Frontal cortex (tissue), 3 donors: ENCODE measurements at regions not wholly inside any gene's neighbourhood (a gene's known extent, or its start where the extent isn't known, plus 50 kb on each side); places are given as distances from the start of the nearest gene placed in this dataset.
A peak's percentile ranks its signal among the peaks of the same experiment; 100 is the strongest.
"Not testable (repeated sequence)": the region's sequence is repeated elsewhere in the genome, so short reads cannot be mapped to it uniquely, and the experiment has no call there.

Experiments
- DNase-seq, 2 donors: peaks; one replicate each; pipeline ENCODE4 v3.0.0; 2012; ENCODE audit warnings: low spot score in 2 of 2
- FAIRE-seq: peaks from 2 replicates; lab custom pipeline; 2012; peaks lifted over from hg19 to GRCh38; lab: Jason Lieb, UNC
- donor health status: control.
- donor health status: control.
- donor health status: control.

DNA sequence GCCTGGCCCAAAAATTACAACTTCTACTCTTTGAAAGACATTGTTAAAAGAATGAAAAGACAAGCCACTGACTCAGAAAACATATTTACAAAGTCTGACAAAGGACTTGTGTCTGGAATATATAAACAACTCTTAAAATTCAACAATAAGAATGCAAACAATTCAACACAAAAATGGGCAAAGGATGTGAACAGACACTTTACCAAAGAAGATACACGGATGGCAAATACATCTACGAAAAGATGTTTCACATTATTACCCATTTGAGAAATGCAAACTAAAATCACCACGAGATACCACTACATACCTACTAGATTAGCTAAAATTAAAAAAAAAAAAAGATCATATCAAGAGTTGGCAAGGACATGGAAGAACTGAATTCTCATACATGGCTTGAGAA lies 80.8 kb upstream of the METRNL start:
- no peak for FAIRE-seq

DNA sequence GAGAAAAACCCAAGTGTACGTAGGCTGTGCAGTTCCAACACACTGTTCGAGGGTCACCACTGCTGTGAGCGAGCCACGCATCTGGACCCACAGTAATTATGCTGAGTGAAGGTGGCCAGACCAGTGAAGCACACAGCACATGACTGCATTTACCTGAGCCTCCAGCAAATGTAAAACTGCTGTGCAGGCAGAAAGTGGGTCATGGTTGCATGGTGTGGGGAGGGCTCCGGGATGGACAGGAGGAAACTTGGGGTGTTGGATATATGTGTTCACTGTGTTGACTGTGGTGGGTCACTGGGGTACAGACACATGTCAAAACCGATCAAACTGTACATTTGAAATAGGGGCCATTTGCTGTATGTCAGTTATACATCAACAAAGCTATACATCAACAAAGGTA lies 78.7 kb upstream of the METRNL start:
- FAIRE-seq: no peak
- DNase-seq: no peak

More for the DNA sequence above, 80.8 kb upstream of the METRNL start:
- no peak for DNase-seq

DNA sequence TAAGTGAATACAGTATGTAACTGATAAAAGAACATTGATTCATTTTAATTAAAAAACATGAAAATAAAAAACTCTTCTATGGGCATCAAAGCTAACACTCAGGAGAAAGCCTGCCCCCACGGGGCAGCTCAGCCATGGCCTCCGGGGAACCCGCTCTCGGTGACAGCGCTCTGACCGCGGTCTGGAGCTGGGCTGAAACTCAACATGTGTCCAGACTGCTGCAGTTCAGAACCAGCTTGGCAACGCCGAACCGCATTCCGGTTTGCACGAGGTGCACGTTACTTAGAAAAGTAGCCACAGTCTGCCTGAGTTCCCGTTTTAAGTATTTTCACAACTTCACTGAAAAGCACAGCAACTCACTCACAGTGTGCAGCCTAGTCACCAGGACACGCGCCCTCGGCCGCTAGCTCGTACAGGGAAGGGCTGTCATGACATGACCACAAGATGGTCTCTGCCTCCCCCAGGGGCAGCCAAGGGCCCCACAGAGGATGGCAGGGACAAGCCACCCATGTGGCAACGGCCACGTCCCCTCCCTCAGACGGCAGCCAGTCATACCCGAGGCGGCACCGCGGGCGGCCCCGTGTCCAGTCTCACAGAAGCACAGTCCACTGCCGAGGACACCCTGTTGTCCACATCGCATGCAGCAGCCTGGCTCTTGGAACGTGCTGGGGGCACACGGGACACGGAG lies 77.1 kb upstream of the METRNL start:
- FAIRE-seq (no peak), DNase-seq (peak in 1 of 2 donors; percentile 10)

DNA sequence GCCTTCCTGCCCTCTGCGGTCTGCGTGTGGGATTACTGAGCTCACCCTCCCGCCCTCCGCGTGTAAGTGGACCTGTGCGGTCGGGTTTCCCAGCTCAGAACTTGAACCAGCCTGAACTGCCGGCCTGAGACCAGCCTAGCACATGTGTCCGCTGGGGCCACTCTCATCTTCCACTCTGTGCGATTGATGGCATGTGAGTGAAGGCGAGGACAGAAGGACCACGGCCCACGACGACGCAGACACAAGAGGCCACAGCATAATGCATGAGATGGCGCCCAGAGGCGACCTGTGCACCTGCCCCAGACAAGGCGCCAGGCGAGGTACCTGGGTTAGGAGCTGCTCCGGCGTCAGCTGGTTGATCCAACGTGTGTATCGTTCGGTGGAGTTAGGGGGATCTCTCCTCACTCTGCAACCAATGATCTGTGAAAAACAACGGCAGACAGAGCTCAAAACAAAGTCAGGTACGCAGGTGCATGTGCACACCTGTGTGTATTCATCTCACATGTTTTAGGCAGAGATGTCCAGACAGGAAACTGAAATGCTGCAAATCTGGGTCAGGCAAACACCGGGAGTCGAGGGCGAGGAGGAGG lies 74.5 kb upstream of the METRNL start:
- DNase-seq: peak in 1 of 2 donors; percentile 12

DNA sequence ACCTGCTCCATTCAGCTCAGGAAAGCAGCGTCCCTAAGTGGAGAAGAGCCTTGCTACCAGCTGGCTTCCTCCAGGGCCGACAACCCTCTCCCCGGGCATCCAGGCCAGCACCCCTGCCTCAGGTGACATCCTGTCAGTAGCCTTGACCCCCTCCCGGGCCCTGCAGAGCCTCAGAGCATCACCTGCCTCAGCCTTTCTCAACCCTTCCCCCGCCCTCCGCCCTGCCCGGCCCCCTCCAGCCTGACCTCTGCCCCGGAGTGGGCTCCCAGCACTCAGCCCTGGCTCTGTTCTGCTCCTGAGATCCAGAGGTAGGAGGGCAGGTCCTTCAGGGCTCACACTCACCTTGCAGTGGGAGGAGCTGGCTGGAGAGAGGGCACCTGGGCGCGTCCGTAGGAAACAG lies 73.8 kb upstream of the METRNL start:
- no peak for FAIRE-seq

More for the DNA sequence above, 74.5 kb upstream of the METRNL start:
- no peak for FAIRE-seq

DNA sequence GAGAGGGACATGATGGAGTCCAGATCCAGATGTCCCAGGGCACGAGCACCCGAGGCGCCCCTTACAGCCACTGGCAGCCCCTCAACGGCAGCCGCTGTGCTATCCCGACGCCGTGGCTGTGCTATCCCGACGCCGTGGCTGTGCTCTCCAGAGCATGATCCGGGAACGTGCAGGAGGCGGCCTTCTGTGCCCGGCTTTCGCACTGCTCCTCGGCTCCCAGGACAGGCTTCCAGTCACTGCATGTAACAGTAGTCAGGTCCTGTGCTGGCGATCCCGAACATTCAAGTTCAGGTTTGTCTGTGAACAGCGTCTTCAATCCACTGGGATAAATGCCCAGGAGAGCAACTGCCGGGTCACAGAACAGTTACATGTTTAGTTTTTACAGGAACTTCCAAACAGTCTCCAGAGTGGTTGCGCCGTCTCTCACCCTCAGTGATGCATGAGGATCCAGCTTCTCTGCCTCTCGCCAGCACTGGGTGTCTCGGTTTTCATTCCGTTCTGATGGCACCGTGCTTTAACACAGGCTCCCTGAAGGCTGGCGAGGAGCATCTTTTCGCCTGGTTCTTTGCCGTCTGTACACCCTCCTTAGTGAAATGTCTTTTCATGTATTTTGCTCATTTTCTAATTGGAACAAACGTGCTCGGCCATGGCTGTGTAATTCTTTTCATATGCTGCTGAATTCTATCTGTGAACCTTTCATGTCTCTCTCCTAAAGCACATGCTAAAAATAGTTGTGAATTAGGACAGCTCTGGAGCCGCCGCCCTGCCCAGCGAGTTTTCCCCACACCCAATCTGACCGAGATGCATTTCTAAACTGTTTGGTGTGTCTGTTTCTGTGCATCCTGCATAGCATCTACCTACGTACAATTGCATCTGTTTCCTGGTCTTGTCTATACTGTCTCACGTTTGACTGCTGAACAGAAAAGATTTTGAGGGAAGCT lies 72.6 kb upstream of the METRNL start:
- DNase-seq (peak in 1 of 2 donors; percentile 14), FAIRE-seq (no peak)

More for the DNA sequence above, 73.8 kb upstream of the METRNL start:
- no peak for DNase-seq

DNA sequence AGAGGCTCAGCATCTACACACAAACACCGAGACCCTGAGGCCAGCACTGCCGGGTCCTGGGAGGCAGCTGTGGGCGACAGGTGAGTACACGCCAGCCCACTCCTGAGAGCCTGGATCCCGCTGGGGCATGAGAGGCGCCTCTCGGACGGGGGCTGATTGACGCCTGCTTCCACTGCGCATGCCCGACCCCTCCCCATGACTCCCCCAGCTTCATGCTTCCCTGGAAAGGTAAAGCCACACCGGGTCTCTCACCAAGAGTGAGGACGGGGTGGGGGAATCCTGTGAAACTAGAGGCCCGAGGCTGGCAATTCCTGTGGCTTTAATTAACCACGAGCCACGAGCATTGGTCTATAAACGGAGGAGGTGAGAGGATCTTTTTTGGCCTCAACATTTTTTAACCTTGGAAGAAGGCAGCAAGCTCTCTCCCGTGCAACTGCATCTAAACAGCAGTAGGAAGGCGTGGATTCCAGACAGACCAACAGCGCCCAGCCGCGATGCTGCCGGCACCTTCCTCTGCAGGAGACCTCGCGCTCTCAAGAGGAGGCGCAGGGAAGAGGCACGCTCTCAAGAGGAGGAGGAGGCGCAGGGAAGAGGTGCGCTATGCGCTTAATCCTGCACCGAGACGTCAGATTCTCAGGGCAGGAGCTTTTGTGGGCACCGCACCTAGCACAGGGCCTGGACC lies 71.8 kb upstream of the METRNL start:
- no peak for FAIRE-seq
- no peak for DNase-seq

DNA sequence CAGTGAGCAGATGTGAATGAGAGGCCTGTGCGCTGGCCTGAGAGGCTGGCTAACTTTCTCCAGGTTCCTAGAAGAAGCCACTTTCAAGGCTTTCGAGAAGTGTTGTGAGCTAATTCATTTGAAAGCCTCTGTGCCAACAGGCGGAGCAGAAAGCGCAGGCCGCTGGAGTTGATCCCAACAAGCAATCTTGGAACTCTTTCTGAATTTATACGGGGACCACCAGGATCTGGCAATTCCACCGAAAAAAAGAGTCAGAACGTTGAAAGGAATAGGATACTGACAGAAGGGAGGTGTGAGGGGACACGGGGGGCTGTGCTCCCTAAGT lies 71.3 kb upstream of the METRNL start:
- DNase-seq (no peak), FAIRE-seq (no peak)

DNA sequence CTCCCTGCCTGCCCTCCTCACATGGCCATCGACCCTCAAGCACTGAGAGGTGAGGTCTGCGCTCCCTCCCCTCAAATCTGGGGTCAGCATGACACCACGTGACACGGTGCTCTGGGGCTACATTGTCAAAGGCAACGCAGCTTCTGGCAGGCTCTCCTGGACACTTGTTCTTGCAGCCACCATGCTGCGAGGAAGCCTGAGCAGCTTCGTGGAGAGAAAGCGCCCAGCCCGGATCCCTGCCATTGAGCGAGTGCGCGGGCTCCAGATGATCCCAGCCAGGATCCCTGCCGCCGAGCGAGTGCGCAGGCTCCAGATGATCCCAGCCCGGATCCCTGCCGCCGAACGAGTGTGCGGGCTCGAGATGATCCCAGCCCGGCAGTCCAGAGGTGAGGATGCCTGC lies 70.9 kb upstream of the METRNL start:
- DNase-seq (no peak), FAIRE-seq (no peak)

DNA sequence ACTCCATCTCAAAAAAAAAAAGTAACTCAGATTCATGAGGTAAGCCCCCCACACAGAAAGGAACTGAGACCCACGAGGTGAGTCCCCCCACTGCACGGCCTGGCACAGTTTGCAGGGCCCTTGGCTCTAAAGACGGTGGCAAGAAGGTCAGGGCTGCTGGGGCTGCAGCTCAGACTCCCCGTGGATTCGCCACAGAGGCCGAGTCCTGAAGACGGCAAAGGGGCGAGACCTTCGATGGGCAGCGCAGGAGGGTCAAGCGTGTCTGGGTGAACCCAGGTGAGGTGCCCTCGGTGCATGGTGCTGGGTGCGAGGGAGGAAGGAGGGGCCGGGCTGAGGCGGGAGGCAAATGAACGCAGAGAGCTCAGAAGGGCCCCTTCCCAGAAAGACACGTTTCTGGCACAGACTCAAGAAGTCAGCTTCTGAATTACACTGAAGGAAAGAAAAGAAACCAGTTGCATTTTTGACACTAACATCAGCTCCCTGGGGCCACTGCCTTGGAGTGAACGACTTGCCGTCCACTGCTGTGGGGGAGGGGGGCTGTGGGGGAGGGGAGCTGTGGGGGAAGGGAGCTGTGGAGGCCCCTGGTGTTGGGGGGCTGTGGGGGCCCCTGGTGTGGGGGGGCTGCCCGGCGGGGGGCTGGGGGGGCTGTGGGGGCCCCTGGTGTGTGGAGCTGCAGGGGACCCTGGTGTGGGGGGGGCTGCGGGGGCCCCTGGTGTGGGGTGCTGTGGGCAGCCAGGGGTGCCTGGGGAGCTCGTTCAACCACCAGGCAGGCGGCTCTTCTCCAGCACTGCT lies 69.8 kb upstream of the METRNL start:
- DNase-seq (no peak), FAIRE-seq (no peak)

DNA sequence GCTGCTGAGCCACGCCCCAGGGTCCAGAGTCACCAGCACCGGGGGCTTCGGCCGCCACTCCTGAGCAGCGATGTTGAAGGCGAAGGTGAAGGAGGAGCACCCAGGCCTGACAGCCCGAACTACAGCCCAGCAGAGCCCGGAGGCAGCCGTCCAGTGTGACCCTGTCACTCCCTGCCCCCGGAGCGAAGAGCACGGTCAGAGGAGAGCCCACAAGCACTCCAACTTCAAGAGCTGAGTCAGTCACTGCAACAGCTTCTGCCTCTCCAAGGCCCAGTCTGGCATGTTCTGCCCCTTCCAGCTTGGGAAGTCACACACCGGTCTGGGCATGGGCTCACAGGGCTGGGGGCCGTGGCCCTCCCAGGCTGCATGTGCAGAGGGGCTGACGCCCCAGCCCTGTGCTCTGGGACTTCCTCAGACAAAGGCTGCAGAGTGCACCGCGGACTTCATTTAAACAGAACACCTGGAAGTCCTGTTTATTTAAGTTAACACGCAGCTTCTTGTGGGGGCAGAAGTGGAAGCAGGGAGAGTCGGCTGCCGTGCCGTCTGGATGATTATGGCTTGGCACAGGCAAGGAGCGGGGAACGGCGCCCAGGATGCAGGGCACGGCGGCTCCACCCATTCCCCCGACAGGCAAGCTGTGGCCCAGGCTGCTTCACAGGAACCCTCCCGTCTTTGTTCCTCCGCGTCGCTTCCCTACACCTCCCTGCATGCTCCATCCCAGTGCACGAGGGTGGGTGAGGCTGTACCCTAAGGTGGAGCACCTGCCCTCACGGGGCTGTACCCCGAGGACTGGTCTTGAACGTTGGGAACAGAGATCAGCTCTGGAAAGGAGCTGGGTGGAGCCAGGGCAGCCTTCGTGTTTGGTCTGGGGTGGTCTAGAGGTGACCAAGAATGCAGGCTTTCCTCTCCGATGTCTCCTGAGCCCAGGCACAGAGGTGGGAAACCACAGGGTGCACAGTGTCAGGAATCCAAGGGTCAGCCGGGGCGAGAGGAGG lies 68.9 kb upstream of the METRNL start:
- DNase-seq (no peak), FAIRE-seq (no peak)

DNA sequence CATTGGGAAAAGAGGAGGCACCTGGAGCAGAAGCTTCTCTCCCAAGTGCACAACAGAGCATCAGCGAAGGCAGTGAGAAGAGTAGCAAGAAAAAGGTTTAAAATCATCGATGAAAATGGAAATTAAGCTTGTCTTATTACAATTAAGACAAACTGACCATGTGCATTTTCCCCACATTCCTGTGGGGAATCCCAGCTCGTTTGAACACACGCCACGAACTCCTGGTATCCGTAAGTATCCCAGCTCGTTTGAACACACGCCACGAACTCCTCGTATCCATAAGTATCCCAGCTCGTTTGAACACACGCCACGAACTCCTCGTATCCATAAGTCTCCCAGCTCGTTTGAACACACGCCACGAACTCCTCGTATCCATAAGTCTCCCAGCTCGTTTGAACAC lies 67.7 kb upstream of the METRNL start:
- not testable (repeated sequence) for DNase-seq, FAIRE-seq

DNA sequence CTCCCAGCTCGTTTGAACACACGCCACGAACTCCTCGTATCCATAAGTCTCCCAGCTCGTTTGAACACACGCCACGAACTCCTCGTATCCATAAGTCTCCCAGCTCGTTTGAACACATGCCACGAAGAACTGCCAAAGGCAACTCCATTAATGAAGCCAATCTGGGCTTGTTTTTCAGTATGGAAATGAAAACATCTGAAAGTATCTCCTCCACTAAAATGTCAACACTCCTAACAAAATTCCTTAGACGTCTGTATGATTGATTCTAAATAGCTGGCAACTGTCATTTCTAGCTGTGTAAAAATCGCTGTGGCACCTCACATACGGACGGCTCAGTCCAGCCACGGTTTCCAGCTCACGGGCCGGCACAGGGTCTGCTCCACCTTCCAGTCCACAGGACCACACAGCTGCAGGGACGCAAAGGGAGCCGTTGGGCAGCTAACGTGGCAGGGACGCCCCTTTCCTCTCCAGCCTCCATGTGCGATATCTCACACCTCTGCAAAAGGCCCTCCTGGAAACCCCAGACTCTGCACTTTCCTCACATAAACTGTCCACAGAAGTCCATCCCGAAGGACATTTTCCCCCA lies 67.1 kb upstream of the METRNL start:
- DNase-seq (no peak), FAIRE-seq (no peak)

DNA sequence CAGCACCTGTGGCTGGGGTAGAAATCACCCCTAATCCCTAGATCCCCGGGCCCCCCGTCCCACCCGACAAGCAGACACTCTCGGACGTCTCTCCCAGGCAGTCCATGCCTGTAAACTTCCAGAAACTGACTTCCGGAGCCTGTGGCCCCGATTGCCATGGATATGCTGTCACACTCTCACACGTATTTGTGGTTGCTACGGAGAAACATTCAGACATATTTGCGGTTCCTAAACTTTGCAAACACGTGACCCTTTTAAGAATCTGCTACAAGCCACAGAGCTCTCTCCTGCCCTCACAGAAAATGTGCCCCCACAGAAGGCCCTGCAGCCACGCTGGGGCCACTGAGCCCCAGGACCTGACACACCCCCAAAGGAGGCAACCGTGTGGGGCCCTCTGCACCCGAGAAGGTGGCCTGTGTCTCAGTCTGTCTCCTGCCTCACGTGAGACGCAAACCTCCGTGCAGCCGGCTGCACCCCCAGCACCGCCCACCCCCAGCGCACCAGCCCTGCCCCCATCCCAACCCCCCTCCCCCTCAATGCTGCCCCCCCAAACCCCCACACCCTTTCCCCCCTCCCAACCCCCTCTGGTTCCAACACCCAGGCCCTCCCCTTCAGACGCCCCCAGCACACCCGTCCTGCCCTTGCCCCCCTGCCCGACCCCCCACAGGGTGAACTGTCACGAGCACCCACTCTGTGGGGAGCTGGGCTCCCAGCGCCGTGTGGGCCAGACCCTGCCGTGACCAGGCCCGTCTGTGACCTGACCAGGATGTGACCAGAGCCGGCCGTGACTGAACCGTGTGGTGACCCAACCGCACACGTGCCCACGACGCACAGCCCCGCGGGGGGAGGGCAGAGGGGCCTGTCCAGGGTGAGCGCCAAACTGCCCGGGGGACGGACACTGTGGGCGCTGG lies 66.3 kb upstream of the METRNL start:
- no peak for FAIRE-seq
- no peak for DNase-seq

DNA sequence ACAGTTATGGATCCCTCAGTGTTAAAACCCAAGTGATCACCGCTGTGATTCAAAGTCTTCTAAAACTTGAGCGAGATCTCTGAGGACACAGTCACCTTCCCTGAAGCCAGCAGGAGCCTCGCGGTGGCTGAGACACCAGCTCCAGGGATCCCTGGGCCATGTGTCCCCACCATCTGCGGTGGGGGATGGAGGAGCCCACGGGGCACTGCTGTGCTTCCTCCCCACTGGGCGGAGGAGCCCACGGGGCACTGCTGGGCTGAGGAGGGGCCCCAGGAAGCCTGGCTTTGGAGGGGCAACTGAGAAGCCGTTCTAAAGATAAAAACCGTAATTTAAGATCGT lies 65.7 kb upstream of the METRNL start:
- no peak for FAIRE-seq
- no peak for DNase-seq

DNA sequence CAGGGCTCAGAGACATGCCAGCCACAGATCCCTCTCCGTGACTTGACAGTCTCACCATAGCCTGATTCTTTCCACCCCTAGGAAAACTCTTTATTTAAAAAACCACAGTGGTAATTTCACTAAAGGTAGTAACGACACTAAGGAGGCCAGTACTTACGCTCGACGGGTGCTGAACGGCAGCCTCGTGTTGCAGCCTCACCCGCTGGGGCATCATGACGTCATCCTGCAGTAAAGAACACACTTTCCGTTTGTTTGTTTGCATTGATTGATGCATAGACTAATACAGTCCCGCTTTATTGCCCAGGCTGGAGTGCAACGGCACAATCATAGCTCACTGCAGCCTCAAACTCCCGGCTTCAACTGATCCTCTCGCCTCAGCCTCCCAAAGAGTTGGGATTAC lies 65.1 kb upstream of the METRNL start:
- DNase-seq (no peak), FAIRE-seq (no peak)
